Mesothelial cell of epicardium (in vitro differentiated cells): ENCODE measurements at regions not wholly inside any gene's neighbourhood (a gene's known extent, or its start where the extent isn't known, plus 50 kb on each side); places are given as distances from the start of the nearest gene placed in this dataset.
A peak's percentile ranks its signal among the peaks of the same experiment; 100 is the strongest.

Source experiments
- DNase-seq, 2 experiments: peaks; one replicate each; pipeline ENCODE4 v3.0.0; 2021; ENCODE audit warnings: low spot score in 2 of 2; ENCODE audit not compliant: unreplicated experiment in 2 of 2
- H3K27ac Mint-ChIP-seq: 2 replicates; pipeline ENCODE4 v1.8.0; 2021; ENCODE audit warnings: mixed read lengths
- H3K27me3 Mint-ChIP-seq: 2 replicates; pipeline ENCODE4 v1.8.0; 2021; ENCODE audit warnings: low read depth, mixed read lengths
- H3K36me3 Mint-ChIP-seq: 2 replicates; pipeline ENCODE4 v1.8.0; 2021; ENCODE audit warnings: mixed read lengths
- H3K4me1 Mint-ChIP-seq: 2 replicates; pipeline ENCODE4 v1.8.0; 2021; ENCODE audit warnings: mixed read lengths
- H3K4me3 Mint-ChIP-seq: 2 replicates; pipeline ENCODE4 v1.8.0; 2021; ENCODE audit warnings: mild to moderate bottlenecking, moderate library complexity, mixed read lengths
- H3K9me3 Mint-ChIP-seq: 2 replicates; pipeline ENCODE4 v1.8.0; 2021; ENCODE audit warnings: mixed read lengths
- TF ChIP-seq, protein P1 (sequence below): fragments of 200-600 bp; sonication (generic); IDR thresholded peaks from one replicate; pipeline ENCODE4 v1.5.0; 2021; ENCODE audit warnings: antibody characterized with exemption; ENCODE audit not compliant: unreplicated experiment

DNA sequence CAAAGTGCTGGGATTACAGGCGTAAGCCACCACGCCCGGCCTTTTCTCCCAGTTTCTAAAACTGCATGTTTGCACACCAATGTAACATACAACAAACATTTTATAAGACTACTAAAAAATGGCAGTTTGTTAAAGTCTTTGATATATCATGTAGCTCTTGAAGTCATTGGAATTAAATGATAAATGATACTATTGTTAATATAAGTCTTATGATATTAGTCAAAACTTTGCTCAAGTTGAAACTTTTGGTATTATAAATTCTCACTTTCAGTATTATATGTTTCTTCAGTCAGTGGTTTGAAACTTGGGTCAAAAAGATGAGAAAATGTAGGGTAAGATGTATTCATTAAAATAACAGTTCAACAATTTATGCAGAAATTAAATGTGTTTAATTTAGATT, 117.6 kb upstream of the TBL1XR1 start:
- TF ChIP-seq, protein P1, sequence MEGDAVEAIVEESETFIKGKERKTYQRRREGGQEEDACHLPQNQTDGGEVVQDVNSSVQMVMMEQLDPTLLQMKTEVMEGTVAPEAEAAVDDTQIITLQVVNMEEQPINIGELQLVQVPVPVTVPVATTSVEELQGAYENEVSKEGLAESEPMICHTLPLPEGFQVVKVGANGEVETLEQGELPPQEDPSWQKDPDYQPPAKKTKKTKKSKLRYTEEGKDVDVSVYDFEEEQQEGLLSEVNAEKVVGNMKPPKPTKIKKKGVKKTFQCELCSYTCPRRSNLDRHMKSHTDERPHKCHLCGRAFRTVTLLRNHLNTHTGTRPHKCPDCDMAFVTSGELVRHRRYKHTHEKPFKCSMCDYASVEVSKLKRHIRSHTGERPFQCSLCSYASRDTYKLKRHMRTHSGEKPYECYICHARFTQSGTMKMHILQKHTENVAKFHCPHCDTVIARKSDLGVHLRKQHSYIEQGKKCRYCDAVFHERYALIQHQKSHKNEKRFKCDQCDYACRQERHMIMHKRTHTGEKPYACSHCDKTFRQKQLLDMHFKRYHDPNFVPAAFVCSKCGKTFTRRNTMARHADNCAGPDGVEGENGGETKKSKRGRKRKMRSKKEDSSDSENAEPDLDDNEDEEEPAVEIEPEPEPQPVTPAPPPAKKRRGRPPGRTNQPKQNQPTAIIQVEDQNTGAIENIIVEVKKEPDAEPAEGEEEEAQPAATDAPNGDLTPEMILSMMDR, result no peak
- H3K27ac Mint-ChIP-seq, result no peak overlapping the region
- H3K36me3 Mint-ChIP-seq, result peaks cover 2% of the 10 kb centered on the region
- H3K9me3 Mint-ChIP-seq, result peaks cover 17% of the 10 kb centered on the region
- H3K4me3 Mint-ChIP-seq, result no peak overlapping the region
- DNase-seq, result no peak
- no peaks in the 10 kb centered on the region for H3K27me3 Mint-ChIP-seq
- H3K4me1 Mint-ChIP-seq, result no peaks in the 10 kb centered on the region

GRCh38 chr3:177317247-177317646, 120.0 kb upstream of the TBL1XR1 start:
- H3K27me3 Mint-ChIP-seq, result no peaks in the 10 kb centered on the region
- H3K9me3 Mint-ChIP-seq, result peaks cover 8% of the 10 kb centered on the region
- DNase-seq, result no peak
- no peak overlapping the region for H3K4me3 Mint-ChIP-seq
- peaks cover 17% of the 10 kb centered on the region for H3K4me1 Mint-ChIP-seq
- H3K36me3 Mint-ChIP-seq, result peaks cover 2% of the 10 kb centered on the region
- TF ChIP-seq, protein P1, result no peak
- H3K27ac Mint-ChIP-seq, result no peak overlapping the region

DNA sequence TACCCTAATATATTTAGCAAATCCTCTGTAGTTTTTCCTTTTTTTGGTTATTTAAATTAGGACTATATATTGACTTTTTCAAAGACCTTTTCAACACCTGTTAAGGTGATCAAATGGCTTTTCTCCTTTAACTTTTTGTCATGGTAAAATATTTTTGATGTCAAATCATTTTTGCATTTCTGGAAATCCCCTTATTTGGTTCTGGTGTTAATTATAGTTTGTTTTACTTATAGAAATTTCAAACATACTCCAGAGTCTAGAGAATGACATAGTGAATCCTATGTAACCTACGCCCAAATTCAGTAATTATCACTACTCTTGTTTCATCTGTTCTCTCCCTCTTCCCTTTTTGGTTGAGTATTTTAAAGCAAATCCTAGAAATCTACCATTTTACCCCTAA, 121.3 kb upstream of the TBL1XR1 start:
- Mint-ChIP-seq H3K27ac (no peak overlapping the region), H3K27me3 (no peaks in the 10 kb centered on the region), H3K4me3 (no peak overlapping the region), H3K9me3 (peaks cover 4% of the 10 kb centered on the region), H3K36me3 (no peaks in the 10 kb centered on the region), H3K4me1 (peaks cover 17% of the 10 kb centered on the region)
- no peak for DNase-seq
- TF ChIP-seq, protein P1, result no peak

DNA sequence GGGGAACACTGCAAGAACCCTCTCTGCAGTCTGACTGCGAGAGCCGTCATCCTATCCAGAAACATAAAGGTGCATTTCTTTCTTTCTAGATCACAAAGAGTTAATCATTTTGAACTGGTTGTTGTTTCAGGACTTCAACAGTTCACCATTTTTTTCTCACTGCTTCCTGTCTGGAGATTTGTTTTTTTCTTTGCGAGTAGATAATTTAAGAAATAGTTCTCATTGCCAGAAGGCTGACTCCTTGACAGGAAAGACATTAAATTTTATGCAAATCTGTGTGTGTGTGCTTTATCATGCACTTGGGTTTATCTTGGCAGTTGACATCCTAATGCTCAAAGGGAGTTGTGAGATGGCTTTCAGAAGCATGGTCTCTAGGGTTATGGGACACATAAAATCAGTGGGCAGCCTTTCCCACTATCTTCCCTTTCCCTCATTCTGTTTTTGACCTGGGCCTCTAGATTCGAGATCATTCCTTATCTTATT, 123.5 kb upstream of the TBL1XR1 start:
- DNase-seq, result no peak
- H3K27me3 Mint-ChIP-seq, result no peaks in the 10 kb centered on the region
- TF ChIP-seq, protein P1, result no peak
- H3K36me3 Mint-ChIP-seq, result no peaks in the 10 kb centered on the region
- H3K4me3 Mint-ChIP-seq, result peak overlapping the region; percentile 10
- H3K4me1 Mint-ChIP-seq, result peaks cover 17% of the 10 kb centered on the region
- H3K9me3 Mint-ChIP-seq, result peaks cover 4% of the 10 kb centered on the region
- peak overlapping the region; percentile 90 for H3K27ac Mint-ChIP-seq

GRCh38 chr3:177321819-177322218, 124.5 kb upstream of the TBL1XR1 start:
- no peaks in the 10 kb centered on the region for H3K36me3 Mint-ChIP-seq
- H3K27ac Mint-ChIP-seq, result peak overlapping the region; percentile 90
- no peaks in the 10 kb centered on the region for H3K27me3 Mint-ChIP-seq
- H3K4me3 Mint-ChIP-seq, result no peak overlapping the region
- H3K4me1 Mint-ChIP-seq, result peaks cover 17% of the 10 kb centered on the region
- DNase-seq, result no peak
- TF ChIP-seq, protein P1, result no peak
- H3K9me3 Mint-ChIP-seq, result peaks cover 4% of the 10 kb centered on the region

- no peak for DNase-seq
- Mint-ChIP-seq H3K9me3 (peaks cover 4% of the 10 kb centered on the region), H3K4me3 (no peak overlapping the region), H3K27ac (peak overlapping the region; percentile 21), H3K36me3 (no peaks in the 10 kb centered on the region), H3K4me1 (peaks cover 17% of the 10 kb centered on the region), H3K27me3 (no peaks in the 10 kb centered on the region)
- TF ChIP-seq, protein P1, result no peak
These were observed 125.6 kb upstream of the TBL1XR1 start for GRCh38 chr3:177322881-177323280.
